ENCODE measurements at regions not wholly inside any gene's neighbourhood (a gene's known extent, or its start where the extent isn't known, plus 50 kb on each side); places are given as distances from the start of the nearest gene placed in this dataset.

- ChIA-PET CTCF (no interaction called here), POLR2A (no interaction called here)
- Histone ChIP-seq H3K4me1 (ENCODE audit: insufficient read depth, low read length) (no peaks in the 10 kb centered on the region), H3K27me3 (ENCODE audit: insufficient read depth, low read length, poor library complexity, severe bottlenecking) (no peaks in the 10 kb centered on the region), H3K27ac (ENCODE audit: low read depth, low read length) (no peak overlapping the region), H3K4me3 (ENCODE audit: low read length) (no peak overlapping the region), H3K9me3 (ENCODE audit: low read length) (no peaks in the 10 kb centered on the region), H3K36me3 (ENCODE audit: insufficient read depth, low read length) (no peaks in the 10 kb centered on the region)
- Mint-ChIP-seq H3K9me3 (peaks cover 0 to 29% (median 10%) of the 10 kb centered on the region in 5 donors), H3K4me1 (no peaks in the 10 kb centered on the region), H3K36me3 (no peaks in the 10 kb centered on the region), H3K4me3 (no peak overlapping the region), H3K27ac (no peak overlapping the region), H3K27me3 (no peaks in the 10 kb centered on the region)
- no peak for DNase-seq
Observed at GRCh38 chr1:191690931-191691330, 467.3 kb upstream of the RGS18 start.

- Histone ChIP-seq H3K4me1 (ENCODE audit: insufficient read depth, low read length) (no peaks in the 10 kb centered on the region), H3K36me3 (ENCODE audit: insufficient read depth, low read length) (no peaks in the 10 kb centered on the region), H3K9me3 (ENCODE audit: low read length) (no peaks in the 10 kb centered on the region), H3K27ac (ENCODE audit: low read depth, low read length) (no peak overlapping the region), H3K27me3 (ENCODE audit: insufficient read depth, low read length, poor library complexity, severe bottlenecking) (no peaks in the 10 kb centered on the region), H3K4me3 (ENCODE audit: low read length) (no peak overlapping the region)
- ChIA-PET POLR2A (no interaction called here), CTCF (no interaction called here)
- Mint-ChIP-seq H3K36me3 (no peaks in the 10 kb centered on the region), H3K27ac (no peak overlapping the region), H3K9me3 (peaks cover 2 to 25% (median 14%) of the 10 kb centered on the region in 5 donors), H3K27me3 (no peaks in the 10 kb centered on the region), H3K4me1 (no peaks in the 10 kb centered on the region), H3K4me3 (no peak overlapping the region)
- DNase-seq = no peak
Observed at GRCh38 chr1:191693797-191694196, 464.5 kb upstream of the RGS18 start.

GRCh38 chr1:191695865-191696264, 462.4 kb upstream of the RGS18 start:
- no peaks in the 10 kb centered on the region for H3K36me3 ChIP-seq (ENCODE audit: insufficient read depth, low read length)
- no peaks in the 10 kb centered on the region for H3K4me1 ChIP-seq (ENCODE audit: insufficient read depth, low read length)
- Mint-ChIP-seq H3K27ac (no peak overlapping the region), H3K9me3 (peaks cover 2 to 26% (median 14%) of the 10 kb centered on the region in 5 donors), H3K27me3 (no peaks in the 10 kb centered on the region), H3K4me3 (no peak overlapping the region), H3K36me3 (no peaks in the 10 kb centered on the region), H3K4me1 (no peaks in the 10 kb centered on the region)
- POLR2A ChIA-PET = no interaction called here
- H3K27me3 ChIP-seq (ENCODE audit: insufficient read depth, low read length, poor library complexity, severe bottlenecking) = no peaks in the 10 kb centered on the region
- DNase-seq = no peak
- peaks cover 4% of the 10 kb centered on the region for H3K9me3 ChIP-seq (ENCODE audit: low read length)
- no peak overlapping the region for H3K27ac ChIP-seq (ENCODE audit: low read depth, low read length)
- CTCF ChIA-PET = no interaction called here
- H3K4me3 ChIP-seq (ENCODE audit: low read length) = no peak overlapping the region

GRCh38 chr1:191696354-191696753, 461.9 kb upstream of the RGS18 start:
- peaks cover 2 to 28% (median 14%) of the 10 kb centered on the region in 5 donors for H3K9me3 Mint-ChIP-seq
- H3K36me3 Mint-ChIP-seq = no peaks in the 10 kb centered on the region
- Histone ChIP-seq H3K9me3 (ENCODE audit: low read length) (peaks cover 4% of the 10 kb centered on the region), H3K4me3 (ENCODE audit: low read length) (no peak overlapping the region), H3K4me1 (ENCODE audit: insufficient read depth, low read length) (no peaks in the 10 kb centered on the region), H3K27ac (ENCODE audit: low read depth, low read length) (no peak overlapping the region), H3K36me3 (ENCODE audit: insufficient read depth, low read length) (no peaks in the 10 kb centered on the region), H3K27me3 (ENCODE audit: insufficient read depth, low read length, poor library complexity, severe bottlenecking) (no peaks in the 10 kb centered on the region)
- no peak overlapping the region for H3K27ac Mint-ChIP-seq
- H3K4me3 Mint-ChIP-seq = no peak overlapping the region
- H3K27me3 Mint-ChIP-seq = no peaks in the 10 kb centered on the region
- no peaks in the 10 kb centered on the region for H3K4me1 Mint-ChIP-seq
- ChIA-PET CTCF (no interaction called here), POLR2A (no interaction called here)
- DNase-seq = no peak

GRCh38 chr1:191697556-191697955, 460.7 kb upstream of the RGS18 start:
- no peaks in the 10 kb centered on the region for H3K36me3 ChIP-seq (ENCODE audit: insufficient read depth, low read length)
- peaks cover 4% of the 10 kb centered on the region for H3K9me3 ChIP-seq (ENCODE audit: low read length)
- Mint-ChIP-seq H3K36me3 (no peaks in the 10 kb centered on the region), H3K27ac (peak overlapping the region in 1 of 8 donors; percentile 58), H3K27me3 (no peaks in the 10 kb centered on the region), H3K4me1 (no peaks in the 10 kb centered on the region), H3K4me3 (no peak overlapping the region), H3K9me3 (peaks cover 3 to 27% (median 14%) of the 10 kb centered on the region in 5 donors)
- no peaks in the 10 kb centered on the region for H3K4me1 ChIP-seq (ENCODE audit: insufficient read depth, low read length)
- no peak overlapping the region for H3K4me3 ChIP-seq (ENCODE audit: low read length)
- ChIA-PET CTCF (no interaction called here), POLR2A (no interaction called here)
- no peak overlapping the region for H3K27ac ChIP-seq (ENCODE audit: low read depth, low read length)
- DNase-seq = no peak
- H3K27me3 ChIP-seq (ENCODE audit: insufficient read depth, low read length, poor library complexity, severe bottlenecking) = no peaks in the 10 kb centered on the region

GRCh38 chr1:191698246-191698645, 460.0 kb upstream of the RGS18 start:
- DNase-seq = no peak
- ChIA-PET POLR2A (no interaction called here), CTCF (no interaction called here)
- H3K27me3 ChIP-seq (ENCODE audit: insufficient read depth, low read length, poor library complexity, severe bottlenecking) = no peaks in the 10 kb centered on the region
- no peaks in the 10 kb centered on the region for H3K4me1 ChIP-seq (ENCODE audit: insufficient read depth, low read length)
- H3K27ac Mint-ChIP-seq = no peak overlapping the region
- peaks cover 3 to 24% (median 12%) of the 10 kb centered on the region in 5 donors for H3K9me3 Mint-ChIP-seq
- H3K4me3 Mint-ChIP-seq = no peak overlapping the region
- H3K36me3 ChIP-seq (ENCODE audit: insufficient read depth, low read length) = no peaks in the 10 kb centered on the region
- H3K4me1 Mint-ChIP-seq = no peaks in the 10 kb centered on the region
- peaks cover 4% of the 10 kb centered on the region for H3K9me3 ChIP-seq (ENCODE audit: low read length)
- H3K27ac ChIP-seq (ENCODE audit: low read depth, low read length) = no peak overlapping the region
- no peaks in the 10 kb centered on the region for H3K36me3 Mint-ChIP-seq
- no peaks in the 10 kb centered on the region for H3K27me3 Mint-ChIP-seq
- no peak overlapping the region for H3K4me3 ChIP-seq (ENCODE audit: low read length)

GRCh38 chr1:191699343-191699742, 458.9 kb upstream of the RGS18 start:
- ChIA-PET CTCF (no interaction called here), POLR2A (no interaction called here)
- Mint-ChIP-seq H3K27ac (no peak overlapping the region), H3K9me3 (peaks cover 4 to 20% (median 8%) of the 10 kb centered on the region in 5 donors), H3K4me3 (no peak overlapping the region), H3K27me3 (no peaks in the 10 kb centered on the region), H3K36me3 (no peaks in the 10 kb centered on the region), H3K4me1 (no peaks in the 10 kb centered on the region)
- Histone ChIP-seq H3K4me1 (ENCODE audit: insufficient read depth, low read length) (no peaks in the 10 kb centered on the region), H3K27ac (ENCODE audit: low read depth, low read length) (no peak overlapping the region), H3K27me3 (ENCODE audit: insufficient read depth, low read length, poor library complexity, severe bottlenecking) (no peaks in the 10 kb centered on the region), H3K9me3 (ENCODE audit: low read length) (peaks cover 4% of the 10 kb centered on the region), H3K4me3 (ENCODE audit: low read length) (no peak overlapping the region), H3K36me3 (ENCODE audit: insufficient read depth, low read length) (no peaks in the 10 kb centered on the region)
- no peak for DNase-seq

- no peaks in the 10 kb centered on the region for H3K36me3 Mint-ChIP-seq
- no peak overlapping the region for H3K4me3 ChIP-seq (ENCODE audit: low read length)
- no peaks in the 10 kb centered on the region for H3K4me1 Mint-ChIP-seq
- H3K27me3 Mint-ChIP-seq = no peaks in the 10 kb centered on the region
- no peak overlapping the region for H3K27ac Mint-ChIP-seq
- H3K27me3 ChIP-seq (ENCODE audit: insufficient read depth, low read length, poor library complexity, severe bottlenecking) = no peaks in the 10 kb centered on the region
- no peaks in the 10 kb centered on the region for H3K36me3 ChIP-seq (ENCODE audit: insufficient read depth, low read length)
- H3K4me3 Mint-ChIP-seq = no peak overlapping the region
- H3K9me3 ChIP-seq (ENCODE audit: low read length) = peaks cover 4% of the 10 kb centered on the region
- POLR2A ChIA-PET = no interaction called here
- H3K4me1 ChIP-seq (ENCODE audit: insufficient read depth, low read length) = no peaks in the 10 kb centered on the region
- H3K9me3 Mint-ChIP-seq = peaks cover 4 to 18% (median 8%) of the 10 kb centered on the region in 5 donors
- CTCF ChIA-PET = no interaction called here
- no peak overlapping the region for H3K27ac ChIP-seq (ENCODE audit: low read depth, low read length)
- DNase-seq = no peak
Observed at GRCh38 chr1:191700922-191701321, 457.3 kb upstream of the RGS18 start.

GRCh38 chr1:191702124-191702523, 456.1 kb upstream of the RGS18 start:
- H3K9me3 Mint-ChIP-seq = peaks cover 3 to 16% (median 3%) of the 10 kb centered on the region in 5 donors
- no peak overlapping the region for H3K4me3 Mint-ChIP-seq
- H3K36me3 ChIP-seq (ENCODE audit: insufficient read depth, low read length) = no peaks in the 10 kb centered on the region
- H3K27ac Mint-ChIP-seq = no peak overlapping the region
- peaks cover 4% of the 10 kb centered on the region for H3K9me3 ChIP-seq (ENCODE audit: low read length)
- H3K27ac ChIP-seq (ENCODE audit: low read depth, low read length) = no peak overlapping the region
- no peak overlapping the region for H3K4me3 ChIP-seq (ENCODE audit: low read length)
- DNase-seq = no peak
- no peaks in the 10 kb centered on the region for H3K4me1 Mint-ChIP-seq
- H3K36me3 Mint-ChIP-seq = no peaks in the 10 kb centered on the region
- H3K27me3 ChIP-seq (ENCODE audit: insufficient read depth, low read length, poor library complexity, severe bottlenecking) = no peaks in the 10 kb centered on the region
- ChIA-PET CTCF (no interaction called here), POLR2A (no interaction called here)
- H3K4me1 ChIP-seq (ENCODE audit: insufficient read depth, low read length) = no peaks in the 10 kb centered on the region
- no peaks in the 10 kb centered on the region for H3K27me3 Mint-ChIP-seq
